Neuronal stem cell (in vitro differentiated cells): ENCODE measurements at regions not wholly inside any gene's neighbourhood (a gene's known extent, or its start where the extent isn't known, plus 50 kb on each side); places are given as distances from the start of the nearest gene placed in this dataset.

Source experiments
- DNase-seq: peaks from one replicate; pipeline ENCODE4 v3.0.0-alpha.2; 2013; ENCODE audit warnings: low spot score
- H2AFZ ChIP-seq: one replicate; pipeline ENCODE4 v1.6.1; 2013; ENCODE audit warnings: mild to moderate bottlenecking, low read length, inconsistent platforms
- H2AK5ac ChIP-seq: 2 replicates; pipeline ENCODE4 v1.6.1; 2013; ENCODE audit warnings: low read depth, mild to moderate bottlenecking, inconsistent platforms, low read length, moderate library complexity, mixed read lengths
- H2BK120ac ChIP-seq: 2 replicates; pipeline ENCODE4 v1.6.1; 2013; ENCODE audit warnings: low read depth, mild to moderate bottlenecking, inconsistent platforms, low read length, moderate library complexity, mixed read lengths
- H2BK12ac ChIP-seq: one replicate; pipeline ENCODE4 v1.6.1; 2013; ENCODE audit warnings: low read length, inconsistent platforms
- H2BK15ac ChIP-seq: 2 replicates; pipeline ENCODE4 v1.6.1; 2013; ENCODE audit warnings: mild to moderate bottlenecking, low read length, inconsistent platforms, mixed read lengths
- H2BK5ac ChIP-seq: one replicate; pipeline ENCODE4 v1.6.1; 2013; ENCODE audit warnings: inconsistent platforms, mild to moderate bottlenecking, low read length, moderate library complexity
- H3K14ac ChIP-seq: one replicate; pipeline ENCODE4 v1.6.1; 2013; ENCODE audit warnings: low read length, inconsistent platforms
- H3K18ac ChIP-seq: 2 replicates; pipeline ENCODE4 v1.6.1; 2013; ENCODE audit warnings: low read length, inconsistent platforms
- H3K23ac ChIP-seq: 2 replicates; pipeline ENCODE4 v1.6.1; 2013; ENCODE audit warnings: low read depth, mild to moderate bottlenecking, mixed read lengths, low read length, inconsistent platforms; ENCODE audit not compliant: poor library complexity
- H3K27ac ChIP-seq: replicated peaks from 3 replicates; pipeline ENCODE4 v1.5.1; 2013; ENCODE audit warnings: low read length, inconsistent platforms
- H3K27me3 ChIP-seq, 3 experiments: 2 replicates each; pipeline ENCODE4 v1.6.1; 2013; ENCODE audit warnings: low read length in 3 of 3, mild to moderate bottlenecking in 2 of 3, inconsistent platforms in 1 of 3, low read depth in 1 of 3, mixed read lengths in 1 of 3, moderate library complexity in 1 of 3; ENCODE audit not compliant: control insufficient read depth in 3 of 3, insufficient read depth in 3 of 3
- H3K36me3 ChIP-seq, 2 donors: replicated peaks in 1 of 2; 2 replicates each; pipeline ENCODE4 v1.6.1; 2013; ENCODE audit warnings: low read length in 2 of 2; ENCODE audit not compliant: control insufficient read depth in 2 of 2, insufficient read depth in 2 of 2
- H3K4ac ChIP-seq: 2 replicates; pipeline ENCODE4 v1.6.1; 2013; ENCODE audit warnings: inconsistent platforms, mild to moderate bottlenecking, low read length, moderate library complexity
- H3K4me1 ChIP-seq, 2 donors: 1 replicate in 1 of 2; 2 replicates in 1 of 2; pipeline ENCODE4 v1.6.1; 2013; ENCODE audit warnings: low read length in 2 of 2, low read depth in 1 of 2; ENCODE audit not compliant: control insufficient read depth in 2 of 2, insufficient read depth in 1 of 2
- H3K4me2 ChIP-seq: one replicate; pipeline ENCODE4 v1.6.1; 2013; ENCODE audit warnings: mild to moderate bottlenecking, low read length, inconsistent platforms; ENCODE audit not compliant: insufficient read depth, poor library complexity, severe bottlenecking
- H3K4me3 ChIP-seq, 2 donors: 2 replicates each; pipeline ENCODE4 v1.5.1; 2013; ENCODE audit warnings: low read length in 2 of 2, mild to moderate bottlenecking in 2 of 2, inconsistent platforms in 1 of 2, moderate library complexity in 1 of 2
- H3K79me1 ChIP-seq: one replicate; pipeline ENCODE4 v1.6.1; 2013; ENCODE audit warnings: low read depth, mild to moderate bottlenecking, inconsistent platforms, low read length, moderate library complexity
- H3K9ac ChIP-seq: one replicate; pipeline ENCODE4 v1.6.1; 2013; ENCODE audit warnings: mild to moderate bottlenecking, low read depth, low read length, inconsistent platforms; ENCODE audit not compliant: poor library complexity
- H3K9me3 ChIP-seq, 2 donors: replicated peaks in 1 of 2; 2 replicates each; pipeline versions ENCODE3 to v1.6.1; 2013; ENCODE audit warnings: low read length in 2 of 2, mild to moderate bottlenecking in 2 of 2, inconsistent platforms in 1 of 2, low read depth in 1 of 2, mixed read lengths in 1 of 2, moderate library complexity in 1 of 2; ENCODE audit not compliant: control insufficient read depth in 2 of 2, insufficient read depth in 1 of 2
- H4K8ac ChIP-seq: one replicate; pipeline ENCODE4 v1.6.1; 2013; ENCODE audit warnings: low read depth, mild to moderate bottlenecking, inconsistent platforms, low read length, moderate library complexity
- H4K91ac ChIP-seq: one replicate; pipeline ENCODE4 v1.6.1; 2013; ENCODE audit warnings: low read length, low read depth, mild to moderate bottlenecking, inconsistent platforms; ENCODE audit not compliant: poor library complexity
- WGBS, 2 donors: extraction: QIAGEN DNeasy Blood & Tissue Kit; methylation state at CpG; one replicate each; pipeline ENCODE4 v1.1.7; 2013; ENCODE audit warnings: missing lambda C conversion rate in 2 of 2, mixed read lengths in 1 of 2; ENCODE audit not compliant: insufficient read length in 2 of 2, insufficient replicate concordance in 1 of 2; ENCODE audit errors: extremely low coverage in 2 of 2; 5-methylcytosine and 5-hydroxymethylcytosine counted together

GRCh38 chr5:159419576-159419975 is 89.3 kb upstream of the IL12B start:
- Histone ChIP-seq H2BK12ac (no peak overlapping the region), H3K14ac (no peak overlapping the region), H2AFZ (no peak overlapping the region), H4K8ac (no peak overlapping the region), H3K9ac (no peak overlapping the region), H3K4me3 (no peak overlapping the region), H2AK5ac (no peak overlapping the region), H2BK15ac (no peak overlapping the region), H3K18ac (no peak overlapping the region), H4K91ac (no peak overlapping the region), H3K4ac (no peak overlapping the region), H3K4me1 (no peaks in the 10 kb centered on the region), H2BK5ac (no peak overlapping the region), H2BK120ac (no peak overlapping the region), H3K9me3 (no peaks in the 10 kb centered on the region), H3K79me1 (no peaks in the 10 kb centered on the region), H3K4me2 (no peak overlapping the region), H3K27me3 (no peaks in the 10 kb centered on the region), H3K27ac (no peak overlapping the region), H3K23ac (no peak overlapping the region), H3K36me3 (no peaks in the 10 kb centered on the region)
- DNase-seq, result no peak
- WGBS, 2 donors, result no CpG with 5 or more reads among the region's 5 CpGs

- no peak overlapping the region for H2BK5ac ChIP-seq
- H2BK120ac ChIP-seq, result no peak overlapping the region
- H2BK12ac ChIP-seq, result no peak overlapping the region
- no peak overlapping the region for H4K8ac ChIP-seq
- H3K79me1 ChIP-seq, result no peaks in the 10 kb centered on the region
- H3K27ac ChIP-seq, result no peak overlapping the region
- no peak overlapping the region for H4K91ac ChIP-seq
- no peak overlapping the region for H2BK15ac ChIP-seq
- H3K27me3 ChIP-seq, result no peaks in the 10 kb centered on the region
- no peak overlapping the region for H3K23ac ChIP-seq
- no peaks in the 10 kb centered on the region for H3K36me3 ChIP-seq
- H3K9ac ChIP-seq, result no peak overlapping the region
- no peak overlapping the region for H3K18ac ChIP-seq
- no peak overlapping the region for H2AK5ac ChIP-seq
- H2AFZ ChIP-seq, result no peak overlapping the region
- H3K4me3 ChIP-seq, result no peak overlapping the region
- no peak overlapping the region for H3K4me2 ChIP-seq
- H3K9me3 ChIP-seq, result no peaks in the 10 kb centered on the region
- DNase-seq, result no peak
- H3K4me1 ChIP-seq, result no peaks in the 10 kb centered on the region
- no peak overlapping the region for H3K14ac ChIP-seq
- H3K4ac ChIP-seq, result no peak overlapping the region
Observed at GRCh38 chr5:159420940-159421339, 90.7 kb upstream of the IL12B start.

GRCh38 chr5:159422361-159422760 is 92.1 kb upstream of the IL12B start:
- Histone ChIP-seq H2BK120ac (no peak overlapping the region), H3K4ac (no peak overlapping the region), H2BK15ac (no peak overlapping the region), H3K27ac (no peak overlapping the region), H3K18ac (no peak overlapping the region), H3K9me3 (no peaks in the 10 kb centered on the region), H3K9ac (no peak overlapping the region), H4K8ac (no peak overlapping the region), H3K79me1 (no peaks in the 10 kb centered on the region), H3K36me3 (no peaks in the 10 kb centered on the region), H2BK12ac (no peak overlapping the region), H3K14ac (no peak overlapping the region), H3K23ac (no peak overlapping the region), H2AFZ (no peak overlapping the region), H3K4me3 (no peak overlapping the region), H3K4me2 (no peak overlapping the region), H3K27me3 (no peaks in the 10 kb centered on the region), H2AK5ac (no peak overlapping the region), H3K4me1 (no peaks in the 10 kb centered on the region), H4K91ac (no peak overlapping the region), H2BK5ac (no peak overlapping the region)
- no peak for DNase-seq
- WGBS, 2 donors, result no CpG with 5 or more reads among the region's 4 CpGs

GRCh38 chr5:159422910-159423309 is 92.6 kb upstream of the IL12B start:
- H4K8ac ChIP-seq, result no peak overlapping the region
- H3K9ac ChIP-seq, result no peak overlapping the region
- no peaks in the 10 kb centered on the region for H3K4me1 ChIP-seq
- WGBS, 2 donors, result no CpG with 5 or more reads among the region's 2 CpGs
- no peak overlapping the region for H3K4ac ChIP-seq
- H3K4me2 ChIP-seq, result no peak overlapping the region
- no peak overlapping the region for H3K23ac ChIP-seq
- no peak for DNase-seq
- no peak overlapping the region for H2BK120ac ChIP-seq
- H3K27me3 ChIP-seq, result no peaks in the 10 kb centered on the region
- H3K36me3 ChIP-seq, result no peaks in the 10 kb centered on the region
- no peak overlapping the region for H2AFZ ChIP-seq
- no peak overlapping the region for H3K4me3 ChIP-seq
- no peak overlapping the region for H2BK5ac ChIP-seq
- no peak overlapping the region for H3K18ac ChIP-seq
- no peak overlapping the region for H2BK15ac ChIP-seq
- no peaks in the 10 kb centered on the region for H3K79me1 ChIP-seq
- H3K9me3 ChIP-seq, result no peaks in the 10 kb centered on the region
- H3K14ac ChIP-seq, result no peak overlapping the region
- H4K91ac ChIP-seq, result no peak overlapping the region
- no peak overlapping the region for H2AK5ac ChIP-seq
- H2BK12ac ChIP-seq, result no peak overlapping the region
- H3K27ac ChIP-seq, result no peak overlapping the region
